ENCODE measurements at regions not wholly inside any gene's neighbourhood (a gene's known extent, or its start where the extent isn't known, plus 50 kb on each side); places are given as distances from the start of the nearest gene placed in this dataset.
"Not testable (repeated sequence)": the region's sequence is repeated elsewhere in the genome, so short reads cannot be mapped to it uniquely, and the experiment has no call there.

- H3K4me1 ChIP-seq (replicated peaks in 1 of 2; ENCODE audit: control insufficient read depth in 2 of 2, insufficient read depth in 2 of 2, low read length in 2 of 2); BruUV-seq (replicated peaks); intact Hi-C loops (cut with micrococcal nuclease); H3K4me3 ChIP-seq; H2AFZ ChIP-seq (ENCODE audit: low read depth, low read length); CTCF ChIA-PET (ENCODE audit: low intra/inter-chr PET ratio); FAIRE-seq; H3K9me3 ChIP-seq (replicated peaks; ENCODE audit: control insufficient read depth, insufficient read depth, low read depth, low read length); H4K20me1 ChIP-seq (replicated peaks; ENCODE audit: control insufficient read depth, insufficient read depth, low read length); DNase-seq (ENCODE audit: extremely low read depth in 1 of 4, low spot score in 3 of 4); POLR2A ChIA-PET; in situ Hi-C loops (cut with MboI); H3K27ac ChIP-seq (ENCODE audit: extremely low read depth, low read depth, low read length); ATAC-seq; H3K27me3 ChIP-seq (ENCODE audit: control insufficient read depth in 2 of 2, insufficient read depth in 2 of 2, low read length in 2 of 2); H3K9ac ChIP-seq (ENCODE audit: insufficient read depth in 1 of 2, low read depth in 2 of 2, low read length in 2 of 2); H3K9me1 ChIP-seq (ENCODE audit: control insufficient read depth, insufficient read depth, low read length); H3K4me2 ChIP-seq (ENCODE audit: insufficient read depth, low read length): not testable (repeated sequence)
- H3K36me3 ChIP-seq (ENCODE audit: control insufficient read depth, insufficient read depth, low read length) = peaks cover 22% of the 10 kb centered on the region; the same call in 2 of the 3 replicates
- WGBS (ENCODE audit: insufficient coverage, low coverage, missing lambda C conversion rate) = 96% methylated on average over 3 of the region's 4 CpGs
- H3K79me2 ChIP-seq (ENCODE audit: control insufficient read depth, insufficient read depth, low read length) = peaks cover 60% of the 10 kb centered on the region
These were observed 84.7 kb downstream of the METTL2B start for GRCh38 chr7:128561116-128561722.

GRCh38 chr7:128562795-128563194, 86.2 kb downstream of the METTL2B start:
- H3K9me1 ChIP-seq (ENCODE audit: control insufficient read depth, insufficient read depth, low read length); CTCF ChIA-PET (ENCODE audit: low intra/inter-chr PET ratio); H3K4me1 ChIP-seq (replicated peaks in 1 of 2; ENCODE audit: control insufficient read depth in 2 of 2, insufficient read depth in 2 of 2, low read length in 2 of 2); FAIRE-seq; BruUV-seq (replicated peaks); H2AFZ ChIP-seq (ENCODE audit: low read depth, low read length); ATAC-seq; H4K20me1 ChIP-seq (replicated peaks; ENCODE audit: control insufficient read depth, insufficient read depth, low read length); H3K27ac ChIP-seq (ENCODE audit: extremely low read depth, low read depth, low read length); in situ Hi-C loops (cut with MboI); H3K9ac ChIP-seq (ENCODE audit: insufficient read depth in 1 of 2, low read depth in 2 of 2, low read length in 2 of 2); intact Hi-C loops (cut with micrococcal nuclease); H3K9me3 ChIP-seq (replicated peaks; ENCODE audit: control insufficient read depth, insufficient read depth, low read depth, low read length); POLR2A ChIA-PET; H3K4me2 ChIP-seq (ENCODE audit: insufficient read depth, low read length); DNase-seq (ENCODE audit: extremely low read depth in 1 of 4, low spot score in 3 of 4); H3K27me3 ChIP-seq (ENCODE audit: control insufficient read depth in 2 of 2, insufficient read depth in 2 of 2, low read length in 2 of 2); H3K4me3 ChIP-seq: not testable (repeated sequence)
- H3K36me3 ChIP-seq (ENCODE audit: control insufficient read depth, insufficient read depth, low read length) = peaks cover 24% of the 10 kb centered on the region; the same call in 2 of the 3 replicates
- WGBS (ENCODE audit: insufficient coverage, low coverage, missing lambda C conversion rate) = 98% methylated on average over 4 of the region's 5 CpGs
- peaks cover 68% of the 10 kb centered on the region for H3K79me2 ChIP-seq (ENCODE audit: control insufficient read depth, insufficient read depth, low read length)

GRCh38 chr7:128564123-128564700, 87.7 kb downstream of the METTL2B start:
- intact Hi-C loops (cut with micrococcal nuclease); H3K4me3 ChIP-seq; H3K27me3 ChIP-seq (ENCODE audit: control insufficient read depth in 2 of 2, insufficient read depth in 2 of 2, low read length in 2 of 2); H3K9me1 ChIP-seq (ENCODE audit: control insufficient read depth, insufficient read depth, low read length); BruUV-seq (replicated peaks); H2AFZ ChIP-seq (ENCODE audit: low read depth, low read length); in situ Hi-C loops (cut with MboI); CTCF ChIA-PET (ENCODE audit: low intra/inter-chr PET ratio); POLR2A ChIA-PET; H3K4me1 ChIP-seq (replicated peaks in 1 of 2; ENCODE audit: control insufficient read depth in 2 of 2, insufficient read depth in 2 of 2, low read length in 2 of 2); H4K20me1 ChIP-seq (replicated peaks; ENCODE audit: control insufficient read depth, insufficient read depth, low read length); H3K9ac ChIP-seq (ENCODE audit: insufficient read depth in 1 of 2, low read depth in 2 of 2, low read length in 2 of 2); DNase-seq (ENCODE audit: extremely low read depth in 1 of 4, low spot score in 3 of 4); FAIRE-seq; H3K4me2 ChIP-seq (ENCODE audit: insufficient read depth, low read length); H3K9me3 ChIP-seq (replicated peaks; ENCODE audit: control insufficient read depth, insufficient read depth, low read depth, low read length); H3K27ac ChIP-seq (ENCODE audit: extremely low read depth, low read depth, low read length): not testable (repeated sequence)
- WGBS (ENCODE audit: insufficient coverage, low coverage, missing lambda C conversion rate) = 92% methylated on average over 1 of the region's 2 CpGs
- peaks cover 64% of the 10 kb centered on the region for H3K79me2 ChIP-seq (ENCODE audit: control insufficient read depth, insufficient read depth, low read length)
- H3K36me3 ChIP-seq (ENCODE audit: control insufficient read depth, insufficient read depth, low read length) = peaks cover 25% of the 10 kb centered on the region; the same call in 2 of the 3 replicates
- peak; percentile 16 for ATAC-seq

All from K562 (cell line).